ENCODE measurements at regions not wholly inside any gene's neighbourhood (a gene's known extent, or its start where the extent isn't known, plus 50 kb on each side); places are given as distances from the start of the nearest gene placed in this dataset.

- Histone ChIP-seq H3K27me3 (replicated peaks; ENCODE audit: control insufficient read depth, insufficient read depth, low read length) (peaks cover 14% of the 10 kb centered on the region), H3K4me3 (ENCODE audit: low read length) (no peak overlapping the region), H3K36me3 (ENCODE audit: control insufficient read depth, insufficient read depth, low read length, severe bottlenecking) (no peaks in the 10 kb centered on the region), H3K4me1 (ENCODE audit: control insufficient read depth, insufficient read depth, low read length) (no peaks in the 10 kb centered on the region), H3K9ac (ENCODE audit: low read length) (no peak overlapping the region), H3K9me3 (ENCODE audit: control insufficient read depth, low read length) (peaks cover 11% of the 10 kb centered on the region)
- no peak for DNase-seq (ENCODE audit: low read depth)
These were observed 138.2 kb upstream of the DTNBP1 start for GRCh38 chr6:15800841-15801617.

GRCh38 chr6:15798533-15799255 is 135.9 kb upstream of the DTNBP1 start:
- no peak for DNase-seq (ENCODE audit: low read depth)
- H3K9ac ChIP-seq (ENCODE audit: low read length) = no peak overlapping the region
- H3K9me3 ChIP-seq (ENCODE audit: control insufficient read depth, low read length) = peaks cover 11% of the 10 kb centered on the region
- H3K36me3 ChIP-seq (ENCODE audit: control insufficient read depth, insufficient read depth, low read length, severe bottlenecking) = no peaks in the 10 kb centered on the region
- H3K4me1 ChIP-seq (ENCODE audit: control insufficient read depth, insufficient read depth, low read length) = no peaks in the 10 kb centered on the region
- H3K4me3 ChIP-seq (ENCODE audit: low read length) = no peak overlapping the region
- peaks cover 7% of the 10 kb centered on the region for H3K27me3 ChIP-seq (replicated peaks; ENCODE audit: control insufficient read depth, insufficient read depth, low read length)

GRCh38 chr6:15796844-15797243 is 134.0 kb upstream of the DTNBP1 start:
- H3K9ac ChIP-seq (ENCODE audit: low read length) = no peak overlapping the region
- DNase-seq (ENCODE audit: low read depth) = no peak
- peaks cover 11% of the 10 kb centered on the region for H3K9me3 ChIP-seq (ENCODE audit: control insufficient read depth, low read length)
- H3K4me3 ChIP-seq (ENCODE audit: low read length) = no peak overlapping the region
- H3K36me3 ChIP-seq (ENCODE audit: control insufficient read depth, insufficient read depth, low read length, severe bottlenecking) = no peaks in the 10 kb centered on the region
- H3K4me1 ChIP-seq (ENCODE audit: control insufficient read depth, insufficient read depth, low read length) = no peaks in the 10 kb centered on the region
- no peaks in the 10 kb centered on the region for H3K27me3 ChIP-seq (replicated peaks; ENCODE audit: control insufficient read depth, insufficient read depth, low read length)

GRCh38 chr6:15796130-15796771 is 133.4 kb upstream of the DTNBP1 start:
- Histone ChIP-seq H3K27me3 (replicated peaks; ENCODE audit: control insufficient read depth, insufficient read depth, low read length) (no peaks in the 10 kb centered on the region), H3K9ac (ENCODE audit: low read length) (no peak overlapping the region), H3K9me3 (ENCODE audit: control insufficient read depth, low read length) (peaks cover 11% of the 10 kb centered on the region), H3K4me3 (ENCODE audit: low read length) (no peak overlapping the region), H3K4me1 (ENCODE audit: control insufficient read depth, insufficient read depth, low read length) (no peaks in the 10 kb centered on the region), H3K36me3 (ENCODE audit: control insufficient read depth, insufficient read depth, low read length, severe bottlenecking) (no peaks in the 10 kb centered on the region)
- DNase-seq (ENCODE audit: low read depth) = no peak

GRCh38 chr6:15793826-15794225 is 131.0 kb upstream of the DTNBP1 start:
- no peak overlapping the region for H3K4me3 ChIP-seq (ENCODE audit: low read length)
- H3K9me3 ChIP-seq (ENCODE audit: control insufficient read depth, low read length) = peaks cover 11% of the 10 kb centered on the region
- no peak for DNase-seq (ENCODE audit: low read depth)
- no peak overlapping the region for H3K9ac ChIP-seq (ENCODE audit: low read length)
- H3K36me3 ChIP-seq (ENCODE audit: control insufficient read depth, insufficient read depth, low read length, severe bottlenecking) = no peaks in the 10 kb centered on the region
- H3K27me3 ChIP-seq (replicated peaks; ENCODE audit: control insufficient read depth, insufficient read depth, low read length) = no peaks in the 10 kb centered on the region
- H3K4me1 ChIP-seq (ENCODE audit: control insufficient read depth, insufficient read depth, low read length) = no peaks in the 10 kb centered on the region

- Histone ChIP-seq H3K9ac (ENCODE audit: low read length) (no peak overlapping the region), H3K36me3 (ENCODE audit: control insufficient read depth, insufficient read depth, low read length, severe bottlenecking) (no peaks in the 10 kb centered on the region), H3K4me3 (ENCODE audit: low read length) (no peak overlapping the region), H3K9me3 (ENCODE audit: control insufficient read depth, low read length) (peaks cover 7% of the 10 kb centered on the region), H3K4me1 (ENCODE audit: control insufficient read depth, insufficient read depth, low read length) (no peaks in the 10 kb centered on the region), H3K27me3 (replicated peaks; ENCODE audit: control insufficient read depth, insufficient read depth, low read length) (no peaks in the 10 kb centered on the region)
- peak; percentile 60 for DNase-seq (ENCODE audit: low read depth)
These were observed 130.5 kb upstream of the DTNBP1 start for GRCh38 chr6:15793288-15793687.

GRCh38 chr6:15792842-15793241 is 130.0 kb upstream of the DTNBP1 start:
- DNase-seq (ENCODE audit: low read depth) = no peak
- Histone ChIP-seq H3K4me1 (ENCODE audit: control insufficient read depth, insufficient read depth, low read length) (no peaks in the 10 kb centered on the region), H3K36me3 (ENCODE audit: control insufficient read depth, insufficient read depth, low read length, severe bottlenecking) (no peaks in the 10 kb centered on the region), H3K9me3 (ENCODE audit: control insufficient read depth, low read length) (peaks cover 2% of the 10 kb centered on the region), H3K4me3 (ENCODE audit: low read length) (no peak overlapping the region), H3K9ac (ENCODE audit: low read length) (no peak overlapping the region), H3K27me3 (replicated peaks; ENCODE audit: control insufficient read depth, insufficient read depth, low read length) (no peaks in the 10 kb centered on the region)

- peak; percentile 42 for DNase-seq (ENCODE audit: low read depth)
- H3K27me3 ChIP-seq (replicated peaks; ENCODE audit: control insufficient read depth, insufficient read depth, low read length) = no peaks in the 10 kb centered on the region
- no peaks in the 10 kb centered on the region for H3K36me3 ChIP-seq (ENCODE audit: control insufficient read depth, insufficient read depth, low read length, severe bottlenecking)
These were observed 128.8 kb upstream of the DTNBP1 start for GRCh38 chr6:15791448-15792181.

GRCh38 chr6:15790116-15790515 is 127.3 kb upstream of the DTNBP1 start:
- no peak for DNase-seq (ENCODE audit: low read depth)
- Histone ChIP-seq H3K4me3 (ENCODE audit: low read length) (no peak overlapping the region), H3K9me3 (ENCODE audit: control insufficient read depth, low read length) (no peaks in the 10 kb centered on the region), H3K36me3 (ENCODE audit: control insufficient read depth, insufficient read depth, low read length, severe bottlenecking) (no peaks in the 10 kb centered on the region), H3K27me3 (replicated peaks; ENCODE audit: control insufficient read depth, insufficient read depth, low read length) (no peaks in the 10 kb centered on the region), H3K4me1 (ENCODE audit: control insufficient read depth, insufficient read depth, low read length) (no peaks in the 10 kb centered on the region), H3K9ac (ENCODE audit: low read length) (no peak overlapping the region)

More at GRCh38 chr6:15791448-15792181, 128.8 kb upstream of the DTNBP1 start:
- Histone ChIP-seq H3K4me1 (ENCODE audit: control insufficient read depth, insufficient read depth, low read length) (no peaks in the 10 kb centered on the region), H3K4me3 (ENCODE audit: low read length) (no peak overlapping the region), H3K9me3 (ENCODE audit: control insufficient read depth, low read length) (no peaks in the 10 kb centered on the region), H3K9ac (ENCODE audit: low read length) (no peak overlapping the region)

GRCh38 chr6:15786846-15787245 is 124.0 kb upstream of the DTNBP1 start:
- Histone ChIP-seq H3K36me3 (ENCODE audit: control insufficient read depth, insufficient read depth, low read length, severe bottlenecking) (no peaks in the 10 kb centered on the region), H3K9me3 (ENCODE audit: control insufficient read depth, low read length) (no peaks in the 10 kb centered on the region), H3K27me3 (replicated peaks; ENCODE audit: control insufficient read depth, insufficient read depth, low read length) (no peaks in the 10 kb centered on the region), H3K9ac (ENCODE audit: low read length) (no peak overlapping the region), H3K4me1 (ENCODE audit: control insufficient read depth, insufficient read depth, low read length) (no peaks in the 10 kb centered on the region), H3K4me3 (ENCODE audit: low read length) (no peak overlapping the region)
- no peak for DNase-seq (ENCODE audit: low read depth)

GRCh38 chr6:15783484-15783883 is 120.7 kb upstream of the DTNBP1 start:
- Histone ChIP-seq H3K9me3 (ENCODE audit: control insufficient read depth, low read length) (no peaks in the 10 kb centered on the region), H3K36me3 (ENCODE audit: control insufficient read depth, insufficient read depth, low read length, severe bottlenecking) (no peaks in the 10 kb centered on the region), H3K9ac (ENCODE audit: low read length) (no peak overlapping the region), H3K4me3 (ENCODE audit: low read length) (no peak overlapping the region), H3K27me3 (replicated peaks; ENCODE audit: control insufficient read depth, insufficient read depth, low read length) (peaks cover 4% of the 10 kb centered on the region), H3K4me1 (ENCODE audit: control insufficient read depth, insufficient read depth, low read length) (no peaks in the 10 kb centered on the region)
- no peak for DNase-seq (ENCODE audit: low read depth)

All from adipocyte (in vitro differentiated cells).